GM19023 (cell line): ENCODE measurements at regions not wholly inside any gene's neighbourhood (a gene's known extent, or its start where the extent isn't known, plus 50 kb on each side); places are given as distances from the start of the nearest gene placed in this dataset.

Source experiments
- ATAC-seq: cut with Tn5 transposase; IDR thresholded peaks from one replicate; pipeline ENCODE4 v1.9.1; 2021; ENCODE audit warnings: mild to moderate bottlenecking, moderate library complexity; ENCODE audit not compliant: unreplicated experiment

DNA sequence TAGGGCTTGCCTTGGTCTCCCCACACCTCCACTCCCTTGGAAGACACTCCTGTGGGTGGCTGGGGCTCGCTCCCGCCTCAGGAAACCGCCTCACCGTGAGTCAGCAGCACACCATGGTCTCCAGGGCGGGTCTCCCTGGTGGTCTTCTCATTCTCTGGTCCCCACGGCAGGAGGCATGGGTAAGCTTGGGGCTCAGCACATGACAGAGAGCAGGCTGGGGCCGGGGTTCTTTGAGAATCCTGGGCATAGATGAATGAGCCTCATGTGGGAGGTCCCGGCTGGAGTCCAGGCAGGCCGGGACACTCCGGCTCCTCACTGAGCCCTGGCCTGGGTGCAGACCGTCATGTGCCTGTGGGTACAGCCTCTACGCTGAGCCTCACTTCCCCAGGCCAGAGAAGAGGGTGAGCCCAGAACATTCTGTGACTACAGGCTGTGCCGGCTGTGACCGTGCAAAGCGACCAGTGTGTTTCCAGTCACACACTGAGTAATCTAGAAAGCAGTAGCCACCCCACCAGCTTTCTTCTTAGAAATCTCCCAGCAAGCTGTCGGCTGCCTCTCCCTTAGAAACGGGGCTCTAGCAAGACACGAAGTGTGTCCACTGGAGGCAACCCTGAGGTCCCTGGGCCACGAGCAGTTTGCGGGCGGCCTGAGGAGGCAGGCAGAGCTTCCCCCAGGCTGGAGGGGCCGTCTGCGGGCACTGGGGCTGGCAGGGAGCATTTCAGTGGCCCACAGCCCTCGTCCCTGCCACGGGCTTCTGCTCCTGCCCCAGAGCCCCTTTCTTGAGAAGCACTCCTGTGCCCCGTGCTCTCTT lies 93.1 kb downstream of the RHOB start:
- ATAC-seq = no peak

- ATAC-seq = no peak
Measured at GRCh38 chr2:20540587-20541293, 93.9 kb downstream of the RHOB start.

- ATAC-seq = no peak
Measured at GRCh38 chr2:20541294-20541640, 94.4 kb downstream of the RHOB start.

- no peak for ATAC-seq
Measured at GRCh38 chr2:20541651-20542050, 94.8 kb downstream of the RHOB start.

DNA sequence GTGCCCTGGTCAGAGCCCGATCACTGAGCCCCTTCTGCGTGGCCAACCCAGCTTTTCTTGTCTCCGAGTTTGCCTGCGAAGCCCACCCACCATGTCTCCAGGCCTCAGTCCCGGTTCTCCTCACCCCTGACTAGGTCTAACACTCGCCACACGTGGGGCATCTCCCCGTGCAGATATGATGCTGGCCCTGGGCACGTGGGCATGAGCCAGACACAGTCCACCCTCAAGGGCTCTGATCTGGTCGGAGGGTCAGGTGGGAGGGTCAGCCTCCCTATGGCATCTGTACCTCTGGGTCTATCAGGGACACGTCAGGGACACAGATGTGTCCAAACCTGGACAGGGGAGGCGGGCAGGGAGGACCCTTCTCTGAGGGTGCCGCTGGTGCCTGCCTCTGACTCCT lies 95.4 kb downstream of the RHOB start:
- ATAC-seq = no peak

GRCh38 chr2:20542746-20543468 lies 96.0 kb downstream of the RHOB start:
- ATAC-seq = no peak

GRCh38 chr2:20543469-20544152 lies 96.7 kb downstream of the RHOB start:
- ATAC-seq = no peak

DNA sequence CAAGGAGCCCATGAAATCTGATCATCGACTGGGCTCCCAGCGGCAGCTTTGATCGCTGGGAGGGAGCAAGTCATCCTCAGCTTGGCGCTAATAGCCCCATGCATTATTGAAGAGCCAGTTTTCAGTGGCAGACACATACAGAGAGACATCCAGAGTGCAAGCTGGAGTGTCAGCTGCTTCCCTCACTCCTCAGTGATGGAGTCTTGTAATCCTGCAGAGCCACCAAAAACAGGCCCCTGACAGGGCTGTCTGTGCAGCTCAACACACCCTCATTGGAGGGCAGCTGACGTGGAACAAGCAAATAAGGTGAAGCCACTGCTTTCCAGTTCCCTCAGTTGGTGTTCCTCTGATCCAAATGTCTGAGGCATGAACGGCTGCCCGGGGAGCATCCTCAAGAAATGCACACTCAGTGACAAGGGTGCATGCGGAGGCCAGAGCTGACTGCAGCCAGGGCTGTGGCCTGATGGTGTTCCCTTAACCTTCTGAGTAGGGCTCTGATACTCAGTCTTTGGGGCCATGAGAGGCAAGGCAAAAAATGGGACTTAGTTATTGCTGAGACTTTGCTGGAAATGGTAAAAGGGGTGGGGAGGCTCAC lies 97.4 kb downstream of the RHOB start:
- no peak for ATAC-seq

GRCh38 chr2:20549144-20549543 lies 101.8 kb downstream of the HS1BP3 start:
- ATAC-seq = no peak

DNA sequence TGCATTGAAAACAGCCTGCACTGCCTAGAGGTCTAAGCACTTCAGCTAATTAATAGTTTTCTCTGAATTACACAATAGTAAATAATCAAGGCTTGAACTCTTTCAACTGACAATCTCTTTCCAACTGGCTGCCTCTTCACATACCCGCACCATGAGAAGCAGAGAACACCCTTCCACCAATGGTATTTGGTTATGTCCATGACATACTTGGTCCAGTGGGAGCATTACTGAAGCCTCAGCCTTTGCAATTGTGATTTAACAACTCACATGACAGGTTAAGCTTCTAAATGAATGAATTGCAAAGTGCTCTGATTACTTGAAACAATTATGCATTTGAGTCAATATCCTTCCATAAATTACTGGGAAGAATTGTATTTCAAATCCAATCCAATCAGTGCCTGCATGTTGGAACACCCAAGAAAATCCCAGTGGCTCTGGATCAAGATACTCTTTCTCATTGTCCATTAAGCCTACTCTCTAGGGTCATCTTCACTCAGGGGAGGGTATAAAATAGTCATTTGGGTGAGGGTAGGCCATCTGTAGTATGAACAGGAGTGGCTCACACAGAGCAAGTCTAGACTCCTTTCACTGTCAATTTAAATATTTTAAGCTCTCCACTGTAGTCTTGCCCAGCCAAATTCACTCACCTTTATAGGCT lies 101.1 kb downstream of the HS1BP3 start:
- no peak for ATAC-seq

DNA sequence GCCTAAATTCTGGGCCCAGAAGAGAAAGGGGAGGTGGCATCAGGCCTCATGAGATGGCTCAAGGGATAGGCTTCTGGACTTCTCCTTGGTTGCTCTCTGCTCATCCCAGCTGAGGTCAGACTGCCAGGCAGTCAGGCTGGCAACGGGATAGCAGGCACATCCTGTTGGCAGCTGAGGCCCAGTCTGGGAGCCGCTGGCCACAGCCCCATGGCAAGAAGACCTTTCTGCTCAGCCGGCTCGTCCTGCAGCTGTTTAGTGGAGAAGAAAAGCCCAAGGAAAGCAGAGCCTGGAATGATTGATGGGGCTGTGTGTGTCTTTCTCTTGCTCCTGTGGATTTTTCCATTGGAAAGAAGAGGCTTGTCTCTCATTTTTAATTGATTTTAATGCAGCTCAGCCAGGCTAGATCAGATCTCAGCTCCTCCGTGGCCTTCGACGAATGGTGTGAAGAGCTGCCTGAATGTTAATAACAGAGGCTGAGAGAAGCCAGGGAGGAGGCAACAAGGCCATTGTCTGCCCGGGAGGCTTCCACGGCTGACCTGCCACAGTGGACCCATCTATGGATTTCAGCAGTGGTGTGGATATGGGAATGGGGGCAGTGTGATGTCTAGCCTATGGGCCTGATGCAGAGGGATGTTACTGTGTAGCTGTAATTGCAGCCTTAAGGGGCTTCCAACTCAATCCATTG lies 99.5 kb downstream of the HS1BP3 start:
- no peak for ATAC-seq

GRCh38 chr2:20551945-20552328 lies 99.0 kb downstream of the HS1BP3 start:
- no peak for ATAC-seq

DNA sequence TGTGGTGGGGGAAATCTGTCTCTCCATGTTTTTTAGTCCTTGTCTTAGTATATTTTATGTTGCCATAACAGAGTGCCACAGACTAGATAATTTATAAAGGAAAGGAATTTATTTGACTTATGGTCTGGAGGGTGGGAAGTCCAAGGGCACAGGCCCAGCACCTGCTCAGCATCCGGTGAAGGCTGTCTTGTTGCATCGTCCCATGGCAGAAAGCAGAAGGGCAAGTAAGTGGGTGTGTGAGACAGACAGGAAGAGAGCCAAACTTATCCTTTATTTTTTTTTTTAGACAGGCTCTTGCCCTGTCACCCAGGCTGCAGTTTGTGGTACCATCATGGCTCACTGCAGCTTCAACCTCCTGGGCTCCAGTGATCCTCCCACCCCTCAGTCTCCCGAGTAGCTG lies 98.1 kb downstream of the HS1BP3 start:
- no peak for ATAC-seq

GRCh38 chr2:20553580-20553979 lies 97.3 kb downstream of the HS1BP3 start:
- no peak for ATAC-seq

- ATAC-seq = no peak
Measured at GRCh38 chr2:20555954-20556353, 94.9 kb downstream of the HS1BP3 start.

- no peak for ATAC-seq
Measured at GRCh38 chr2:20556756-20557155, 94.1 kb downstream of the HS1BP3 start.

- no peak for ATAC-seq
Measured at GRCh38 chr2:20557226-20557625, 93.7 kb downstream of the HS1BP3 start.

DNA sequence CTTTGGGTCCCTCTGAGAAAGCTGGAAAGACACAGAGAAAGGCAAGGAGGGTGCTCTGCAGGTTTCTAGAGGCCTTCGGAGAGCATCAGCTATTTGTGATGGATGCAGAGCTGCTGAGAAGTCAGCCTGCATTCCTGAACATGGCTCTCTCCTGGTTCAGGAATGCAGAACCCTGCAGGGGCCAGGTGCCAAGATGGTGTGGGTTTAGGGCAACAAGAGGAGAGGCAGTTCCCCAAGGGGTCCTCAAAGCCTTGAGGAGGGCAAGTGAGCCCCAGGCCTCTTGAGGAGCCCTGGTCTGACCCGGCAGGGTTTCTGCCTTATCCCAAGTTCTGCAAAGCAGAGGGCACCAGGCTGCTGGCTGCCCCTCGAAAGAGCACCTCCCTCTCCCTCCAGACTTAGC lies 93.3 kb downstream of the HS1BP3 start:
- ATAC-seq = no peak

DNA sequence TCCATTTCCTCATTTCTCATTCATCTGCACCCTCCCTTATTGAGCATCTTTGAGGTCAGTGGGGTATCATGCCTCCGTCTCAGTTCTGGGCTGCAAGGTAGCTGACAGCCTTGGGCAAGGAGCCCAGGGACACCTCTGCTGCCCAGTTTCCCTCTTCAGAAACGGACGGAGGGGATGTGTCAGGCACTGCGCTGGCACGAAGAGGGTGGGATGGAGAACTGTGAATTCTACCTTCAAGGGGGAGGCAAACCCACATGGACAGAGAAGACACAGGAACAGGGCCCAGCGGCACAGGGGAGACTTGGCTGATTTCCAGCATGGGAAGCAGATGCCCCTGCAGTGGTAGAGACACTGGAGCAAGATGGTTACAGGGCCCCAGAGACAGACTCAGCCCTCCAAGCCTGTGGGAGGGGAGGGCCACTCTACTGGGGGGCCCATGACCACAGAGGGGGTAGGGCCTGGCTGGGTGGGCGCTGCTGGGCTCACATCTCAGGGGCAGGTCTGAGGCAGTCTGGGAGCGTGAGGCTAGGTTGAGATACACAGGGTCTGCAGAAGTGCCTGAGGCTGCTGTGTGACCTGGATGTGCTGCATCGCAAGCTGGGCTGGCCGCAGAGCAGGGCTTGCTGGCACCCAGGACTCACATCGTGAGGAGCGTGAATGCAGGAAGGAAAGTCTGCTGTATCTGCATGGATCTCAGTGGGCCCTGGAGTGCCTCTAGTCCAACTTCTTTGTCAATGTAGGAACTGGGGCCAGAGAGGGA lies 92.3 kb downstream of the HS1BP3 start:
- no peak for ATAC-seq
